WTC11 (cell line): ENCODE measurements at regions not wholly inside any gene's neighbourhood (a gene's known extent, or its start where the extent isn't known, plus 50 kb on each side); places are given as distances from the start of the nearest gene placed in this dataset.
A peak's percentile ranks its signal among the peaks of the same experiment; 100 is the strongest.

Source experiments
- ATAC-seq: fragments of 200-7000 bp; cut with Tn5 transposase; 2 replicates; pipeline ENCODE4 v1.10.0; 2021; ENCODE audit warnings: mild to moderate bottlenecking, moderate library complexity
- CTCF ChIA-PET: fragments of 300-600 bp; sonication (Branson Sonifier 250); formaldehyde crosslinking; loops from one replicate; lab custom pipeline; 2021; ENCODE audit warnings: antibody characterized with exemption; lab: Charles Lee
- POLR2A ChIA-PET: fragments of 350-600 bp; sonication (Branson Sonifier 250); formaldehyde crosslinking; loops from one replicate; lab custom pipeline; 2021; ENCODE audit warnings: antibody characterized with exemption; lab: Charles Lee
- DNase-seq: peaks from one replicate; pipeline ENCODE4 v3.0.0; 2021; ENCODE audit warnings: low spot score
- H3K27ac Mint-ChIP-seq: 2 replicates; pipeline ENCODE4 v1.8.0; 2021; ENCODE audit warnings: mixed read lengths
- H3K27me3 Mint-ChIP-seq: 2 replicates; pipeline ENCODE4 v1.8.0; 2021; ENCODE audit warnings: low read depth, mild to moderate bottlenecking, moderate library complexity, mixed read lengths
- H3K36me3 Mint-ChIP-seq: 2 replicates; pipeline ENCODE4 v1.8.0; 2021; ENCODE audit warnings: mixed read lengths
- H3K4me1 Mint-ChIP-seq: 2 replicates; pipeline ENCODE4 v1.8.0; 2022; ENCODE audit warnings: mixed read lengths
- H3K4me3 Mint-ChIP-seq: 2 replicates; pipeline ENCODE4 v1.8.0; 2021; ENCODE audit warnings: mild to moderate bottlenecking, moderate library complexity, mixed read lengths
- H3K9me3 Mint-ChIP-seq: 2 replicates; pipeline ENCODE4 v1.8.0; 2021; ENCODE audit warnings: mixed read lengths
- CBFB ChIP-seq: sonication (generic); formaldehyde crosslinking; IDR thresholded peaks from 2 replicates; pipeline ENCODE4 v1.8.1; 2022; ENCODE audit warnings: mild to moderate bottlenecking, low read depth, missing genetic modification reagents
- CREB1 ChIP-seq: sonication (generic); formaldehyde crosslinking; IDR thresholded peaks from 2 replicates; pipeline ENCODE4 v1.8.0; 2023; ENCODE audit warnings: mild to moderate bottlenecking, missing genetic modification reagents
- ETV6 ChIP-seq: sonication (generic); formaldehyde crosslinking; IDR thresholded peaks from 2 replicates; pipeline ENCODE4 v1.8.1; 2022; ENCODE audit warnings: mild to moderate bottlenecking, missing genetic modification reagents
- FOXJ3 ChIP-seq: sonication (generic); formaldehyde crosslinking; IDR thresholded peaks from 2 replicates; pipeline ENCODE4 v1.9.0; 2021; ENCODE audit warnings: missing genetic modification reagents, mild to moderate bottlenecking, borderline replicate concordance
- GTF2I ChIP-seq: fragments of 250-450 bp; sonication (Bioruptor Pico); conservative IDR thresholded peaks from 2 replicates; pipeline ENCODE4 v1.4.0; 2021; ENCODE audit warnings: mild to moderate bottlenecking
- HMGA2 ChIP-seq: fragments of 250-450 bp; sonication (Bioruptor Pico); IDR thresholded peaks from 2 replicates; pipeline ENCODE4 v1.4.0; 2021; ENCODE audit warnings: mild to moderate bottlenecking, moderate library complexity
- IRF2 ChIP-seq: sonication (generic); formaldehyde crosslinking; IDR thresholded peaks from 2 replicates; pipeline ENCODE4 v1.8.0; 2022; ENCODE audit warnings: low read depth, missing genetic modification reagents, borderline replicate concordance
- NFATC4 ChIP-seq: fragments of 250-450 bp; sonication (Bioruptor Pico); IDR thresholded peaks from 2 replicates; pipeline ENCODE4 v1.9.0; 2021; ENCODE audit warnings: mild to moderate bottlenecking
- NR1H2 ChIP-seq: sonication (generic); formaldehyde crosslinking; IDR thresholded peaks from 2 replicates; pipeline ENCODE4 v1.9.0; 2021; ENCODE audit warnings: mild to moderate bottlenecking, moderate library complexity, missing genetic modification reagents
- NR2C2 ChIP-seq: sonication (generic); formaldehyde crosslinking; IDR thresholded peaks from 2 replicates; pipeline ENCODE4 v1.8.0; 2022; ENCODE audit warnings: mild to moderate bottlenecking, missing genetic modification reagents
- PRRX2 ChIP-seq: fragments of 250-450 bp; sonication (Bioruptor Pico); IDR thresholded peaks from 2 replicates; pipeline ENCODE4 v1.8.0; 2021; ENCODE audit warnings: mild to moderate bottlenecking
- SMAD3 ChIP-seq: sonication (generic); formaldehyde crosslinking; IDR thresholded peaks from 2 replicates; pipeline ENCODE4 v1.8.0; 2022; ENCODE audit warnings: missing genetic modification reagents, mild to moderate bottlenecking, borderline replicate concordance
- SOX15 ChIP-seq: fragments of 250-450 bp; sonication (Bioruptor Pico); IDR thresholded peaks from 2 replicates; pipeline ENCODE4 v1.9.0; 2021; ENCODE audit warnings: mild to moderate bottlenecking
- TP53 ChIP-seq: sonication (generic); formaldehyde crosslinking; IDR thresholded peaks from 2 replicates; pipeline ENCODE4 v1.8.1; 2023; ENCODE audit warnings: mild to moderate bottlenecking, missing genetic modification reagents
- ZNF317 ChIP-seq: sonication (generic); formaldehyde crosslinking; IDR thresholded peaks from 2 replicates; pipeline ENCODE4 v1.8.1; 2023; ENCODE audit warnings: low read depth, mild to moderate bottlenecking, moderate library complexity, missing genetic modification reagents, borderline replicate concordance
- ZNF416 ChIP-seq: fragments of 250-450 bp; sonication (Bioruptor Pico); IDR thresholded peaks from 2 replicates; pipeline ENCODE4 v1.9.0; 2021; ENCODE audit warnings: mild to moderate bottlenecking, inconsistent platforms
- TF ChIP-seq, protein P1 (sequence below): fragments of 250-450 bp; sonication (Bioruptor Pico); IDR thresholded peaks from 2 replicates; pipeline ENCODE4 v1.9.0; 2021; ENCODE audit warnings: mild to moderate bottlenecking, borderline replicate concordance
- TF ChIP-seq, protein P2 (sequence below): sonication (generic); formaldehyde crosslinking; IDR thresholded peaks from 2 replicates; pipeline ENCODE4 v1.8.0; 2022; ENCODE audit warnings: missing genetic modification reagents
- TF ChIP-seq, protein P3 (sequence below): sonication (generic); formaldehyde crosslinking; conservative IDR thresholded peaks from 2 replicates; pipeline ENCODE4 v1.8.1; 2022; ENCODE audit warnings: mild to moderate bottlenecking, missing genetic modification reagents
- TF ChIP-seq, protein P4 (sequence below): fragments of 250-450 bp; sonication (Bioruptor Pico); IDR thresholded peaks from 2 replicates; pipeline ENCODE4 v1.9.0; 2021; ENCODE audit warnings: moderate library complexity, mild to moderate bottlenecking, inconsistent platforms, borderline replicate concordance
- TF ChIP-seq, protein P5 (sequence below): sonication (generic); formaldehyde crosslinking; IDR thresholded peaks from 2 replicates; pipeline ENCODE4 v1.8.0; 2023; ENCODE audit warnings: missing genetic modification reagents, mild to moderate bottlenecking, borderline replicate concordance

DNA sequence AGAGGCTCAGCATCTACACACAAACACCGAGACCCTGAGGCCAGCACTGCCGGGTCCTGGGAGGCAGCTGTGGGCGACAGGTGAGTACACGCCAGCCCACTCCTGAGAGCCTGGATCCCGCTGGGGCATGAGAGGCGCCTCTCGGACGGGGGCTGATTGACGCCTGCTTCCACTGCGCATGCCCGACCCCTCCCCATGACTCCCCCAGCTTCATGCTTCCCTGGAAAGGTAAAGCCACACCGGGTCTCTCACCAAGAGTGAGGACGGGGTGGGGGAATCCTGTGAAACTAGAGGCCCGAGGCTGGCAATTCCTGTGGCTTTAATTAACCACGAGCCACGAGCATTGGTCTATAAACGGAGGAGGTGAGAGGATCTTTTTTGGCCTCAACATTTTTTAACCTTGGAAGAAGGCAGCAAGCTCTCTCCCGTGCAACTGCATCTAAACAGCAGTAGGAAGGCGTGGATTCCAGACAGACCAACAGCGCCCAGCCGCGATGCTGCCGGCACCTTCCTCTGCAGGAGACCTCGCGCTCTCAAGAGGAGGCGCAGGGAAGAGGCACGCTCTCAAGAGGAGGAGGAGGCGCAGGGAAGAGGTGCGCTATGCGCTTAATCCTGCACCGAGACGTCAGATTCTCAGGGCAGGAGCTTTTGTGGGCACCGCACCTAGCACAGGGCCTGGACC, 71.8 kb upstream of the METRNL start (continued):
- TF ChIP-seq, protein P1, sequence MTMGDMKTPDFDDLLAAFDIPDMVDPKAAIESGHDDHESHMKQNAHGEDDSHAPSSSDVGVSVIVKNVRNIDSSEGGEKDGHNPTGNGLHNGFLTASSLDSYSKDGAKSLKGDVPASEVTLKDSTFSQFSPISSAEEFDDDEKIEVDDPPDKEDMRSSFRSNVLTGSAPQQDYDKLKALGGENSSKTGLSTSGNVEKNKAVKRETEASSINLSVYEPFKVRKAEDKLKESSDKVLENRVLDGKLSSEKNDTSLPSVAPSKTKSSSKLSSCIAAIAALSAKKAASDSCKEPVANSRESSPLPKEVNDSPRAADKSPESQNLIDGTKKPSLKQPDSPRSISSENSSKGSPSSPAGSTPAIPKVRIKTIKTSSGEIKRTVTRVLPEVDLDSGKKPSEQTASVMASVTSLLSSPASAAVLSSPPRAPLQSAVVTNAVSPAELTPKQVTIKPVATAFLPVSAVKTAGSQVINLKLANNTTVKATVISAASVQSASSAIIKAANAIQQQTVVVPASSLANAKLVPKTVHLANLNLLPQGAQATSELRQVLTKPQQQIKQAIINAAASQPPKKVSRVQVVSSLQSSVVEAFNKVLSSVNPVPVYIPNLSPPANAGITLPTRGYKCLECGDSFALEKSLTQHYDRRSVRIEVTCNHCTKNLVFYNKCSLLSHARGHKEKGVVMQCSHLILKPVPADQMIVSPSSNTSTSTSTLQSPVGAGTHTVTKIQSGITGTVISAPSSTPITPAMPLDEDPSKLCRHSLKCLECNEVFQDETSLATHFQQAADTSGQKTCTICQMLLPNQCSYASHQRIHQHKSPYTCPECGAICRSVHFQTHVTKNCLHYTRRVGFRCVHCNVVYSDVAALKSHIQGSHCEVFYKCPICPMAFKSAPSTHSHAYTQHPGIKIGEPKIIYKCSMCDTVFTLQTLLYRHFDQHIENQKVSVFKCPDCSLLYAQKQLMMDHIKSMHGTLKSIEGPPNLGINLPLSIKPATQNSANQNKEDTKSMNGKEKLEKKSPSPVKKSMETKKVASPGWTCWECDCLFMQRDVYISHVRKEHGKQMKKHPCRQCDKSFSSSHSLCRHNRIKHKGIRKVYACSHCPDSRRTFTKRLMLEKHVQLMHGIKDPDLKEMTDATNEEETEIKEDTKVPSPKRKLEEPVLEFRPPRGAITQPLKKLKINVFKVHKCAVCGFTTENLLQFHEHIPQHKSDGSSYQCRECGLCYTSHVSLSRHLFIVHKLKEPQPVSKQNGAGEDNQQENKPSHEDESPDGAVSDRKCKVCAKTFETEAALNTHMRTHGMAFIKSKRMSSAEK (CRISPR knock-in tag), result no peak
- TF ChIP-seq, protein P2, sequence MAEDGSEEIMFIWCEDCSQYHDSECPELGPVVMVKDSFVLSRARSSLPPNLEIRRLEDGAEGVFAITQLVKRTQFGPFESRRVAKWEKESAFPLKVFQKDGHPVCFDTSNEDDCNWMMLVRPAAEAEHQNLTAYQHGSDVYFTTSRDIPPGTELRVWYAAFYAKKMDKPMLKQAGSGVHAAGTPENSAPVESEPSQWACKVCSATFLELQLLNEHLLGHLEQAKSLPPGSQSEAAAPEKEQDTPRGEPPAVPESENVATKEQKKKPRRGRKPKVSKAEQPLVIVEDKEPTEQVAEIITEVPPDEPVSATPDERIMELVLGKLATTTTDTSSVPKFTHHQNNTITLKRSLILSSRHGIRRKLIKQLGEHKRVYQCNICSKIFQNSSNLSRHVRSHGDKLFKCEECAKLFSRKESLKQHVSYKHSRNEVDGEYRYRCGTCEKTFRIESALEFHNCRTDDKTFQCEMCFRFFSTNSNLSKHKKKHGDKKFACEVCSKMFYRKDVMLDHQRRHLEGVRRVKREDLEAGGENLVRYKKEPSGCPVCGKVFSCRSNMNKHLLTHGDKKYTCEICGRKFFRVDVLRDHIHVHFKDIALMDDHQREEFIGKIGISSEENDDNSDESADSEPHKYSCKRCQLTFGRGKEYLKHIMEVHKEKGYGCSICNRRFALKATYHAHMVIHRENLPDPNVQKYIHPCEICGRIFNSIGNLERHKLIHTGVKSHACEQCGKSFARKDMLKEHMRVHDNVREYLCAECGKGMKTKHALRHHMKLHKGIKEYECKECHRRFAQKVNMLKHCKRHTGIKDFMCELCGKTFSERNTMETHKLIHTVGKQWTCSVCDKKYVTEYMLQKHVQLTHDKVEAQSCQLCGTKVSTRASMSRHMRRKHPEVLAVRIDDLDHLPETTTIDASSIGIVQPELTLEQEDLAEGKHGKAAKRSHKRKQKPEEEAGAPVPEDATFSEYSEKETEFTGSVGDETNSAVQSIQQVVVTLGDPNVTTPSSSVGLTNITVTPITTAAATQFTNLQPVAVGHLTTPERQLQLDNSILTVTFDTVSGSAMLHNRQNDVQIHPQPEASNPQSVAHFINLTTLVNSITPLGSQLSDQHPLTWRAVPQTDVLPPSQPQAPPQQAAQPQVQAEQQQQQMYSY, result no peak
- no peak for TF ChIP-seq NR2C2 (CRISPR knock-in tag)
- TF ChIP-seq SOX15 (CRISPR knock-in tag), result no peak
- no peak for TF ChIP-seq GTF2I
- TF ChIP-seq ETV6 (CRISPR knock-in tag), result no peak
- no peak for TF ChIP-seq SMAD3

DNA sequence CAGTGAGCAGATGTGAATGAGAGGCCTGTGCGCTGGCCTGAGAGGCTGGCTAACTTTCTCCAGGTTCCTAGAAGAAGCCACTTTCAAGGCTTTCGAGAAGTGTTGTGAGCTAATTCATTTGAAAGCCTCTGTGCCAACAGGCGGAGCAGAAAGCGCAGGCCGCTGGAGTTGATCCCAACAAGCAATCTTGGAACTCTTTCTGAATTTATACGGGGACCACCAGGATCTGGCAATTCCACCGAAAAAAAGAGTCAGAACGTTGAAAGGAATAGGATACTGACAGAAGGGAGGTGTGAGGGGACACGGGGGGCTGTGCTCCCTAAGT, 71.3 kb upstream of the METRNL start:
- ChIA-PET CTCF (no interaction called here), POLR2A (no interaction called here)
- Mint-ChIP-seq H3K9me3 (no peaks in the 10 kb centered on the region), H3K27ac (peak overlapping the region; percentile 60; the same call in 1 of the 2 replicates), H3K27me3 (no peaks in the 10 kb centered on the region; the same call in 1 of the 2 replicates), H3K4me3 (no peak overlapping the region), H3K4me1 (peaks cover 13% of the 10 kb centered on the region), H3K36me3 (peaks cover 10% of the 10 kb centered on the region; the same call in 1 of the 2 replicates)
- no peak for DNase-seq
- TF ChIP-seq SMAD3 (no peak), IRF2 (CRISPR knock-in tag) (no peak), HMGA2 (CRISPR knock-in tag) (no peak), FOXJ3 (no peak), CBFB (CRISPR knock-in tag) (no peak), ZNF317 (CRISPR knock-in tag) (no peak)
- TF ChIP-seq, protein P3, sequence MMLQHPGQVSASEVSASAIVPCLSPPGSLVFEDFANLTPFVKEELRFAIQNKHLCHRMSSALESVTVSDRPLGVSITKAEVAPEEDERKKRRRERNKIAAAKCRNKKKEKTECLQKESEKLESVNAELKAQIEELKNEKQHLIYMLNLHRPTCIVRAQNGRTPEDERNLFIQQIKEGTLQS (CRISPR knock-in tag), result no peak
- TF ChIP-seq, all 79 proteins: peak for 0
- ATAC-seq, result no peak

DNA sequence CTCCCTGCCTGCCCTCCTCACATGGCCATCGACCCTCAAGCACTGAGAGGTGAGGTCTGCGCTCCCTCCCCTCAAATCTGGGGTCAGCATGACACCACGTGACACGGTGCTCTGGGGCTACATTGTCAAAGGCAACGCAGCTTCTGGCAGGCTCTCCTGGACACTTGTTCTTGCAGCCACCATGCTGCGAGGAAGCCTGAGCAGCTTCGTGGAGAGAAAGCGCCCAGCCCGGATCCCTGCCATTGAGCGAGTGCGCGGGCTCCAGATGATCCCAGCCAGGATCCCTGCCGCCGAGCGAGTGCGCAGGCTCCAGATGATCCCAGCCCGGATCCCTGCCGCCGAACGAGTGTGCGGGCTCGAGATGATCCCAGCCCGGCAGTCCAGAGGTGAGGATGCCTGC, 70.9 kb upstream of the METRNL start:
- CTCF ChIA-PET, result no interaction called here
- no peak for DNase-seq

More for the DNA sequence above, 70.9 kb upstream of the METRNL start:
- no peaks in the 10 kb centered on the region; the same call in 1 of the 2 replicates for H3K27me3 Mint-ChIP-seq
- no peak overlapping the region for H3K4me3 Mint-ChIP-seq
- ATAC-seq, result no peak
- no peaks in the 10 kb centered on the region for H3K9me3 Mint-ChIP-seq
- peaks cover 10% of the 10 kb centered on the region; the same call in 1 of the 2 replicates for H3K36me3 Mint-ChIP-seq
- H3K4me1 Mint-ChIP-seq, result peaks cover 13% of the 10 kb centered on the region
- POLR2A ChIA-PET, result no interaction called here
- no peak overlapping the region for H3K27ac Mint-ChIP-seq
- TF ChIP-seq NFATC4 (CRISPR knock-in tag) (no peak), NR1H2 (CRISPR knock-in tag) (no peak), ZNF416 (CRISPR knock-in tag) (no peak), CREB1 (CRISPR knock-in tag) (no peak), PRRX2 (no peak), TP53 (no peak)
- TF ChIP-seq, protein P4, sequence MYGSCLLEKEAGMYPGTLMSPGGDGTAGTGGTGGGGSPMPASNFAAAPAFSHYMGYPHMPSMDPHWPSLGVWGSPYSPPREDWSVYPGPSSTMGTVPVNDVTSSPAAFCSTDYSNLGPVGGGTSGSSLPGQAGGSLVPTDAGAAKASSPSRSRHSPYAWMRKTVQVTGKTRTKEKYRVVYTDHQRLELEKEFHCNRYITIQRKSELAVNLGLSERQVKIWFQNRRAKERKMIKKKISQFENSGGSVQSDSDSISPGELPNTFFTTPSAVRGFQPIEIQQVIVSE (CRISPR knock-in tag), result no peak
- TF ChIP-seq, protein P5, sequence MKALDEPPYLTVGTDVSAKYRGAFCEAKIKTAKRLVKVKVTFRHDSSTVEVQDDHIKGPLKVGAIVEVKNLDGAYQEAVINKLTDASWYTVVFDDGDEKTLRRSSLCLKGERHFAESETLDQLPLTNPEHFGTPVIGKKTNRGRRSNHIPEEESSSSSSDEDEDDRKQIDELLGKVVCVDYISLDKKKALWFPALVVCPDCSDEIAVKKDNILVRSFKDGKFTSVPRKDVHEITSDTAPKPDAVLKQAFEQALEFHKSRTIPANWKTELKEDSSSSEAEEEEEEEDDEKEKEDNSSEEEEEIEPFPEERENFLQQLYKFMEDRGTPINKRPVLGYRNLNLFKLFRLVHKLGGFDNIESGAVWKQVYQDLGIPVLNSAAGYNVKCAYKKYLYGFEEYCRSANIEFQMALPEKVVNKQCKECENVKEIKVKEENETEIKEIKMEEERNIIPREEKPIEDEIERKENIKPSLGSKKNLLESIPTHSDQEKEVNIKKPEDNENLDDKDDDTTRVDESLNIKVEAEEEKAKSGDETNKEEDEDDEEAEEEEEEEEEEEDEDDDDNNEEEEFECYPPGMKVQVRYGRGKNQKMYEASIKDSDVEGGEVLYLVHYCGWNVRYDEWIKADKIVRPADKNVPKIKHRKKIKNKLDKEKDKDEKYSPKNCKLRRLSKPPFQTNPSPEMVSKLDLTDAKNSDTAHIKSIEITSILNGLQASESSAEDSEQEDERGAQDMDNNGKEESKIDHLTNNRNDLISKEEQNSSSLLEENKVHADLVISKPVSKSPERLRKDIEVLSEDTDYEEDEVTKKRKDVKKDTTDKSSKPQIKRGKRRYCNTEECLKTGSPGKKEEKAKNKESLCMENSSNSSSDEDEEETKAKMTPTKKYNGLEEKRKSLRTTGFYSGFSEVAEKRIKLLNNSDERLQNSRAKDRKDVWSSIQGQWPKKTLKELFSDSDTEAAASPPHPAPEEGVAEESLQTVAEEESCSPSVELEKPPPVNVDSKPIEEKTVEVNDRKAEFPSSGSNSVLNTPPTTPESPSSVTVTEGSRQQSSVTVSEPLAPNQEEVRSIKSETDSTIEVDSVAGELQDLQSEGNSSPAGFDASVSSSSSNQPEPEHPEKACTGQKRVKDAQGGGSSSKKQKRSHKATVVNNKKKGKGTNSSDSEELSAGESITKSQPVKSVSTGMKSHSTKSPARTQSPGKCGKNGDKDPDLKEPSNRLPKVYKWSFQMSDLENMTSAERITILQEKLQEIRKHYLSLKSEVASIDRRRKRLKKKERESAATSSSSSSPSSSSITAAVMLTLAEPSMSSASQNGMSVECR (CRISPR knock-in tag), result no peak
